SU-DHL-6 (cell line): ENCODE measurements at regions not wholly inside any gene's neighbourhood (a gene's known extent, or its start where the extent isn't known, plus 50 kb on each side); places are given as distances from the start of the nearest gene placed in this dataset.

Source experiments
- H2AFZ ChIP-seq: fragments of 200-600 bp; sonication (generic); 2 replicates; pipeline ENCODE4 v1.6.1; 2014; ENCODE audit warnings: low read depth, mild to moderate bottlenecking, moderate library complexity, mixed read lengths, antibody characterized with exemption, low read length; ENCODE audit not compliant: severe bottlenecking
- H3F3A ChIP-seq: fragments of 200-600 bp; shearing (Covaris generic); 2 replicates; pipeline ENCODE4 v1.6.0; 2016; ENCODE audit warnings: antibody characterized with exemption, mild to moderate bottlenecking; ENCODE audit not compliant: insufficient read depth
- H3K27ac ChIP-seq: fragments of 200-600 bp; sonication (generic); 2 replicates; pipeline ENCODE4 v1.5.1; 2016; ENCODE audit warnings: low read depth, mild to moderate bottlenecking, low read length, moderate library complexity, mixed read lengths
- H3K27me3 ChIP-seq: fragments of 200-600 bp; sonication (generic), shearing (Covaris generic); 2 replicates; pipeline ENCODE4 v1.6.0; 2014; ENCODE audit warnings: mild to moderate bottlenecking, low read length
- H3K36me3 ChIP-seq: fragments of 200-600 bp; sonication (generic); 2 replicates; pipeline ENCODE4 v1.6.1; 2014; ENCODE audit warnings: mild to moderate bottlenecking, low read length, mixed read lengths
- H3K4me2 ChIP-seq: fragments of 300-600, 200-600 bp; shearing (Covaris generic), sonication (generic); 2 replicates; pipeline ENCODE4 v1.6.0; 2014; ENCODE audit warnings: low read length, low read depth, mild to moderate bottlenecking; ENCODE audit not compliant: poor library complexity, severe bottlenecking
- H3K4me3 ChIP-seq: fragments of 200-600 bp; sonication (generic); 2 replicates; pipeline ENCODE4 v1.5.1; 2014; ENCODE audit warnings: antibody characterized with exemption, low read length, mild to moderate bottlenecking, mixed read lengths; ENCODE audit not compliant: insufficient read depth, poor library complexity, severe bottlenecking
- H3K79me2 ChIP-seq: fragments of 200-600 bp; sonication (generic); 2 replicates; pipeline ENCODE4 v1.6.1; 2014; ENCODE audit warnings: mild to moderate bottlenecking, low read length, moderate library complexity; ENCODE audit not compliant: insufficient read depth
- H3K9ac ChIP-seq: fragments of 200-600 bp; sonication (generic); 2 replicates; pipeline ENCODE4 v1.7.0; 2014; ENCODE audit warnings: mild to moderate bottlenecking, low read length
- H3K9me2 ChIP-seq: fragments of 200-600 bp; sonication (generic); replicated peaks from 2 replicates; pipeline ENCODE4 v1.6.1; 2014; ENCODE audit warnings: low read length; ENCODE audit not compliant: insufficient read depth
- H3K9me3 ChIP-seq: fragments of 200-600 bp; sonication (generic); 2 replicates; pipeline ENCODE4 v1.6.1; 2014; ENCODE audit warnings: low read length, mixed read lengths; ENCODE audit not compliant: insufficient read depth
- H4K20me1 ChIP-seq: fragments of 200-600 bp; sonication (generic); 2 replicates; pipeline ENCODE4 v1.6.1; 2014; ENCODE audit warnings: low read depth, mild to moderate bottlenecking, antibody characterized with exemption, low read length, moderate library complexity, mixed read lengths
- EZH2phosphoT487 ChIP-seq: fragments of 200-600 bp; sonication (generic), shearing (Covaris generic); conservative IDR thresholded peaks from 2 replicates; pipeline ENCODE4 v1.6.1; 2018; ENCODE audit warnings: mild to moderate bottlenecking, antibody characterized with exemption, low read length, moderate library complexity, mixed read lengths
- TF ChIP-seq, protein P1 (sequence below): fragments of 200-600 bp; sonication (generic); IDR thresholded peaks from one replicate; pipeline ENCODE4 v1.5.1; 2017; ENCODE audit warnings: antibody characterized with exemption, mild to moderate bottlenecking, low read length, moderate library complexity; ENCODE audit not compliant: insufficient read depth, poor library complexity, severe bottlenecking

DNA sequence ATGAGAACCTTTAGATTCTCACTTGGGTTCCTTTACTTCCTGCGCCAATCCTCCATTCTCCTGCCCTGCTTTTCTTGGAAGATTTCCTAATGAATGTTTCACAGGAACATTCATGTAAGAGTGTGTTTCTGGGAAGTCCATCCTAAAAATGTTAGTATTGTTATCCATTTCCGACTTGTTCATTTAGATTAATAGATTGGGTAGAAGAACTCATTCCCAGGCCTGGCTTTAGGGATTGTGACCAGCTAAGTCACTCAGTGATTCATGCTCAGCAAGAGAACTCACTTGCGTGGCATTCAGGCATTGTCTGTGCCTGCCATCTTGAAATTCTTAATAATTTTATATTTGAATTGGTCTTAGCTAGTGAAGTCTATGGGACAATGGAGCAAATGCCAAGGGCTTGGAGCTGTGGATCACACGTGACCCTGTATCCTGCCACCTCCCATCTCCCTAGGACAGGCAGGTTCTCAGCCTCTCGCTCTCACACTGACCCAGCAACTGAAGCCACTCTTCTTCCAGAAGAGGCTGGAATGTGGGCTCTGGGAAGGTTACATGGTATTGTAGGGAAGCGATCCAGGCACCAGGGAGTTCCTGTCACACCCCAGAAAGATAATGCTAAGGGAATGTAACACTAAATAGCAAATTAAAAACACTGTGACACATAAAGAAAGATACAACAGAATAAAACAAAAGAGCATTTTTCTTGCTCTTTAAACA, 562.1 kb downstream of the TMA16 start:
- H3K9me3 ChIP-seq: no peaks in the 10 kb centered on the region
- no peak overlapping the region for H3K27ac ChIP-seq
- TF ChIP-seq, protein P1, sequence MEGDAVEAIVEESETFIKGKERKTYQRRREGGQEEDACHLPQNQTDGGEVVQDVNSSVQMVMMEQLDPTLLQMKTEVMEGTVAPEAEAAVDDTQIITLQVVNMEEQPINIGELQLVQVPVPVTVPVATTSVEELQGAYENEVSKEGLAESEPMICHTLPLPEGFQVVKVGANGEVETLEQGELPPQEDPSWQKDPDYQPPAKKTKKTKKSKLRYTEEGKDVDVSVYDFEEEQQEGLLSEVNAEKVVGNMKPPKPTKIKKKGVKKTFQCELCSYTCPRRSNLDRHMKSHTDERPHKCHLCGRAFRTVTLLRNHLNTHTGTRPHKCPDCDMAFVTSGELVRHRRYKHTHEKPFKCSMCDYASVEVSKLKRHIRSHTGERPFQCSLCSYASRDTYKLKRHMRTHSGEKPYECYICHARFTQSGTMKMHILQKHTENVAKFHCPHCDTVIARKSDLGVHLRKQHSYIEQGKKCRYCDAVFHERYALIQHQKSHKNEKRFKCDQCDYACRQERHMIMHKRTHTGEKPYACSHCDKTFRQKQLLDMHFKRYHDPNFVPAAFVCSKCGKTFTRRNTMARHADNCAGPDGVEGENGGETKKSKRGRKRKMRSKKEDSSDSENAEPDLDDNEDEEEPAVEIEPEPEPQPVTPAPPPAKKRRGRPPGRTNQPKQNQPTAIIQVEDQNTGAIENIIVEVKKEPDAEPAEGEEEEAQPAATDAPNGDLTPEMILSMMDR: no peak
- no peak for TF ChIP-seq EZH2phosphoT487
- no peak overlapping the region for H3K9ac ChIP-seq
- H3K4me3 ChIP-seq: no peak overlapping the region
- no peaks in the 10 kb centered on the region for H3K9me2 ChIP-seq
- no peak overlapping the region for H3K4me2 ChIP-seq
- no peaks in the 10 kb centered on the region for H3K36me3 ChIP-seq
- H3K79me2 ChIP-seq: no peaks in the 10 kb centered on the region
- H4K20me1 ChIP-seq: no peaks in the 10 kb centered on the region
- no peaks in the 10 kb centered on the region for H3K27me3 ChIP-seq
- no peak overlapping the region for H2AFZ ChIP-seq
- no peaks in the 10 kb centered on the region for H3F3A ChIP-seq

DNA sequence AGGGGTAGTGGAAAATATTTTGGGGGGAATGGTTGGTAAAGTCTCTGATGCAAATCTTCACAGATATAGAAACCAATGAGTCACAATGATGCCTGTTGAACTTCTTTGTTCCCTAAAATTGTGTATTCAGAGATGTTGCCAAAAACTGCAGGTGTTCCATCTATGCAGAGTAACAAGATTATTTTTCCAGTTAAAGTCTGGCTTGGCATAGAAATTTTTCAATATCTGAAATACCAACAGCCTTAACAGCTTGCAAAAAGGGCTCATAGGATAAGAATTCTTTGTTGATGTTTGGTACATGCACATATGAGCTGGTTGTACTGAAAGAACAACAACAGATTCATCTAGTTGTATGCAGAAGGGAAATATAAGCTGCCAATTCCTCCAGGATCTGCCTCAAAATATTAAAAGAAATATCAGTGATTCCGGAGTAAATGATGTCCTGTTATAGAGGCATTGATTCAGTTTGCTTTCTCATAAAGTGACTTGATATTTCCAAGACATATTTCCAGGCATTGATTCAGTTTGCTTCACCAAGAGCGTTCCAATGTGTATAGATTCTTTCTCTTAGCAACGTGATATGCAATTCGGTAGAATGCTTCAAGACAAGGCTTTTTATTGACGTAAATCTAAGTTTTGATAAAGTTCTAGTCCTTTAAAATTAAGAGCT, 564.4 kb downstream of the TMA16 start:
- H3K27me3 ChIP-seq: no peaks in the 10 kb centered on the region
- H4K20me1 ChIP-seq: no peaks in the 10 kb centered on the region
- H3K36me3 ChIP-seq: no peaks in the 10 kb centered on the region
- H3K27ac ChIP-seq: no peak overlapping the region
- no peak overlapping the region for H3K4me3 ChIP-seq
- H3K9me3 ChIP-seq: no peaks in the 10 kb centered on the region
- no peak overlapping the region for H3K9ac ChIP-seq
- TF ChIP-seq, protein P1: no peak
- TF ChIP-seq EZH2phosphoT487: no peak
- no peaks in the 10 kb centered on the region for H3F3A ChIP-seq
- no peak overlapping the region for H3K4me2 ChIP-seq
- H3K79me2 ChIP-seq: no peaks in the 10 kb centered on the region
- no peak overlapping the region for H2AFZ ChIP-seq
- no peaks in the 10 kb centered on the region for H3K9me2 ChIP-seq

DNA sequence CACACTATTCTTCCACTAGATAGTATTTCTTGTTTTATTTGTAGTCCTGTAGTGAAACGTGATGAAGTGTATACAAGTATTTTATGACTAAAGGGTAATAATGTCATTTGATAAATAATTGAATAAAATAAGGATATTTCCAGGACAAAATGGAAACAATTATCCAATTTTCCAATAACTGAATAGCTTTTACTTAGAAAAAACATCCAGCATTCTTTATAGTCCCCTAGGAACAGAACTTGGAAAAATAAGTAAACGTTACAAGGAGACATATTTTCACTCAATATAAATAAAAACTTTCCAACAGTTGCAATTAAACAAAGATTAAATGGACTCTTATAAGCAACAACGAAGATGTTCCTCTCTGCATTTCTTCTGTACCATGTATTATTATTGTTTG, 566.0 kb downstream of the TMA16 start:
- H3K27me3 ChIP-seq: no peaks in the 10 kb centered on the region
- H3K4me2 ChIP-seq: no peak overlapping the region
- H3K9me3 ChIP-seq: no peaks in the 10 kb centered on the region
- no peak overlapping the region for H2AFZ ChIP-seq
- TF ChIP-seq EZH2phosphoT487: no peak
- TF ChIP-seq, protein P1: no peak
- H3K79me2 ChIP-seq: no peaks in the 10 kb centered on the region
- no peaks in the 10 kb centered on the region for H4K20me1 ChIP-seq
- H3K36me3 ChIP-seq: no peaks in the 10 kb centered on the region
- H3K27ac ChIP-seq: no peak overlapping the region
- no peak overlapping the region for H3K4me3 ChIP-seq
- no peaks in the 10 kb centered on the region for H3K9me2 ChIP-seq
- no peak overlapping the region for H3K9ac ChIP-seq
- no peaks in the 10 kb centered on the region for H3F3A ChIP-seq
